Type B pancreatic cell (in vitro differentiated cells): ENCODE measurements at regions not wholly inside any gene's neighbourhood (a gene's known extent, or its start where the extent isn't known, plus 50 kb on each side); places are given as distances from the start of the nearest gene placed in this dataset.

Experiments
- DNase-seq: peaks from one replicate; pipeline ENCODE4 v3.0.0; 2021; ENCODE audit warnings: mixed read lengths; ENCODE audit not compliant: unreplicated experiment; ENCODE audit errors: extremely low spot score
- H3K27ac Mint-ChIP-seq: 2 replicates; pipeline ENCODE4 v1.8.0; 2021; ENCODE audit warnings: mild to moderate bottlenecking, mixed read lengths
- H3K27me3 Mint-ChIP-seq: 2 replicates; pipeline ENCODE4 v1.8.0; 2021; ENCODE audit warnings: mixed read lengths
- H3K36me3 Mint-ChIP-seq: 2 replicates; pipeline ENCODE4 v1.8.0; 2021; ENCODE audit warnings: mixed read lengths
- H3K4me1 Mint-ChIP-seq: one replicate; pipeline ENCODE4 v1.8.0; 2021; ENCODE audit warnings: mixed read lengths; ENCODE audit not compliant: unreplicated experiment
- H3K4me3 Mint-ChIP-seq: 2 replicates; pipeline ENCODE4 v1.8.0; 2021; ENCODE audit warnings: mild to moderate bottlenecking, mixed read lengths
- H3K9me3 Mint-ChIP-seq: 2 replicates; pipeline ENCODE4 v1.8.0; 2021; ENCODE audit warnings: mixed read lengths
- TF ChIP-seq, protein P1 (sequence below): fragments of 200-600 bp; sonication (generic); conservative IDR thresholded peaks from 2 replicates; pipeline ENCODE4 v1.5.0; 2021; ENCODE audit warnings: antibody characterized with exemption, mild to moderate bottlenecking

DNA sequence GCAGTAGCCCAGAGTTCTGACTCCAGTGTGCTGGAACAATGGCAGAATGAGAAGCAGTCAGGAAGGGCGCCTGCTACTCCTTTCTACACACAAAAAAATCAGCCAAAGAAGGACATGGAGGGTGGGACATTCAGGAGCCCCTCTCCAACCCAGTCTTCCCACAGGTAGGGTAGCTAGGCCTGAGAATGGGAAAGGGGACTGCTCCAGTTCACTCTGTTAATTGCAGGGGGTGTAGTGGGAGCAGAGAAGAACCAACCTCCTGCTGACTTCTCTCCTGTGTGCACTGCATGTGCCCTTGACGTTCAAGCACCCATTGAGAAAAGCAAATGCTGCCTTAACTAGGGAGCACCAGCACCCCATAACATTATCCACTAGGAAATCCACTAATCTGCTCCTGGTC lies 119.1 kb upstream of the IRX6 start:
- Mint-ChIP-seq H3K27ac (no peak overlapping the region), H3K9me3 (no peaks in the 10 kb centered on the region), H3K4me1 (no peaks in the 10 kb centered on the region), H3K36me3 (no peaks in the 10 kb centered on the region), H3K4me3 (no peak overlapping the region), H3K27me3 (peaks cover 15% of the 10 kb centered on the region)
- TF ChIP-seq, protein P1, sequence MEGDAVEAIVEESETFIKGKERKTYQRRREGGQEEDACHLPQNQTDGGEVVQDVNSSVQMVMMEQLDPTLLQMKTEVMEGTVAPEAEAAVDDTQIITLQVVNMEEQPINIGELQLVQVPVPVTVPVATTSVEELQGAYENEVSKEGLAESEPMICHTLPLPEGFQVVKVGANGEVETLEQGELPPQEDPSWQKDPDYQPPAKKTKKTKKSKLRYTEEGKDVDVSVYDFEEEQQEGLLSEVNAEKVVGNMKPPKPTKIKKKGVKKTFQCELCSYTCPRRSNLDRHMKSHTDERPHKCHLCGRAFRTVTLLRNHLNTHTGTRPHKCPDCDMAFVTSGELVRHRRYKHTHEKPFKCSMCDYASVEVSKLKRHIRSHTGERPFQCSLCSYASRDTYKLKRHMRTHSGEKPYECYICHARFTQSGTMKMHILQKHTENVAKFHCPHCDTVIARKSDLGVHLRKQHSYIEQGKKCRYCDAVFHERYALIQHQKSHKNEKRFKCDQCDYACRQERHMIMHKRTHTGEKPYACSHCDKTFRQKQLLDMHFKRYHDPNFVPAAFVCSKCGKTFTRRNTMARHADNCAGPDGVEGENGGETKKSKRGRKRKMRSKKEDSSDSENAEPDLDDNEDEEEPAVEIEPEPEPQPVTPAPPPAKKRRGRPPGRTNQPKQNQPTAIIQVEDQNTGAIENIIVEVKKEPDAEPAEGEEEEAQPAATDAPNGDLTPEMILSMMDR, result no peak
- no peak for DNase-seq

DNA sequence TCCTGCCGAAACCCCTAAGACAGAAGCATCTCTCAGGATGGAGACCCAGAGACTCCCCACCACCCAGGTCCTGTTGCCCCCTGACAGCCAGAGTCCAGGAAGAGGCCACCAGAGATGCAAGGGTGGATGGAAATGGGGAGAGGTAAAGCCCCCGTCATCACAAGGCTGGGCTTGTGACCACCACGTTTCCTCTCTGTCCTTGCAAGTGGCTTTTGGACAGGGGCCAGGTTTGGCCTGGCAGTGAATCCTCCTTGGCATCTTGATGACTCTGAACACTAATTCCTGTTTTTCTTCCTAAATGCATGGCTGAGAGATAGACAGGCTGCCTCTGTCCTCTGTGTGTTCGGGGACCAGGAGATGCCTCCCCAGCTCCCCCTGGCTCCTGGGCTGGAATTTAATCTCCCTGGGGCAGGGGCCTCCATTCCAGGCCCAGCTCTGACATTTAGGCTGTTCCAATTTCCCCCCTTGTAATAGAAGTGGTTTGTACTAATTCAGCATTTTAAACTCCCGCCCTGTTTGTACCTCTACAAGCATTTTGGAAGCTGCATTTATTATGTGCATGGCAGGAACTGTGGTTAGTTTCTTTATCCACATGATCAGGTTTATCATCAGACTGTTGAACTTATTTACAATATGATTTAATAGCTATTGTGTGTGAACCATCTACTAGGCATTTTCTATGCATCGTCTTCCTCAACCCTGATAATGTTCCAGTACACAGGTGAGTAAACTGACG lies 116.1 kb upstream of the IRX6 start:
- Mint-ChIP-seq H3K4me1 (no peaks in the 10 kb centered on the region), H3K9me3 (no peaks in the 10 kb centered on the region), H3K27ac (no peak overlapping the region), H3K4me3 (no peak overlapping the region), H3K27me3 (peaks cover 15% of the 10 kb centered on the region), H3K36me3 (no peaks in the 10 kb centered on the region)
- TF ChIP-seq, protein P1, result no peak
- DNase-seq, result no peak

DNA sequence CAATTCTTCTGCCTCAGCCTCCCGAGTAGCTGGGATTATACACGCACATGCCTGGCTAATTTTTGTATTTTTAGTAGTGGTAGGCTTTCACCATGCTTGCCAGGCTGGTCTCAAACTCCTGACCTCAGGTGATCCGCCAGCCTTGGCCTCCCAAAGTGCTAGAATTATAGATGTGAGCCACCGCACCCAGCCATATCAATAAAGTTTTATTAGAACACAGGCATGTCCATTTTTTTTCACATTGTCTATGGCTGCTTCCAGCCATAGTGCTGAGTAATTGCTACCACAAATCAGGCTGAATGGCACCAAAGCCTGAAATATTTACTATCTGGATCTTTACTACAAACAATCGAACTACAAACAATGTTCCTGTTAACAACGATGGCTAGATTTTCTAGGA lies 114.4 kb upstream of the IRX6 start:
- TF ChIP-seq, protein P1, result no peak
- Mint-ChIP-seq H3K27me3 (peaks cover 23% of the 10 kb centered on the region), H3K4me1 (no peaks in the 10 kb centered on the region), H3K27ac (no peak overlapping the region), H3K36me3 (no peaks in the 10 kb centered on the region), H3K9me3 (no peaks in the 10 kb centered on the region), H3K4me3 (no peak overlapping the region)
- DNase-seq, result no peak

DNA sequence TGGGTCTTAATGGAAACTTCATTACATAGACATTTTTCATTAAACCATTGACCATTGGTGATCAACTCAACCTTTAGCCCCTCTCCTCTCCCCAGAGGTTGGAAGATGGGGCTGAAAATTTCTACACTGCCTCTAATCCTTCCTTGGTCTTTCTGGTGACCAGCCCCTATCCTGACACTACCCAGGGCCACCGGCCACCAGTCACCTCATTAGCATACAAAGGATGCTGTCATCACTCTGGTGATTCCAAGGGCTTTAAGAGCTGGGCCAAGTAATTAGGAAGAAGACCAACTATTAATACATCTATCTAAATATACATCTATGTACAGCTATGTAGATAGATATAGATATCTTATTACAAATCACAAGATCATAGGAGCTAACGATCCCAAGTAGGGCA lies 111.2 kb upstream of the IRX6 start:
- Mint-ChIP-seq H3K27ac (no peak overlapping the region), H3K9me3 (no peaks in the 10 kb centered on the region), H3K4me3 (no peak overlapping the region), H3K4me1 (no peaks in the 10 kb centered on the region), H3K36me3 (no peaks in the 10 kb centered on the region), H3K27me3 (peaks cover 26% of the 10 kb centered on the region)
- TF ChIP-seq, protein P1, result no peak
- DNase-seq, result no peak

DNA sequence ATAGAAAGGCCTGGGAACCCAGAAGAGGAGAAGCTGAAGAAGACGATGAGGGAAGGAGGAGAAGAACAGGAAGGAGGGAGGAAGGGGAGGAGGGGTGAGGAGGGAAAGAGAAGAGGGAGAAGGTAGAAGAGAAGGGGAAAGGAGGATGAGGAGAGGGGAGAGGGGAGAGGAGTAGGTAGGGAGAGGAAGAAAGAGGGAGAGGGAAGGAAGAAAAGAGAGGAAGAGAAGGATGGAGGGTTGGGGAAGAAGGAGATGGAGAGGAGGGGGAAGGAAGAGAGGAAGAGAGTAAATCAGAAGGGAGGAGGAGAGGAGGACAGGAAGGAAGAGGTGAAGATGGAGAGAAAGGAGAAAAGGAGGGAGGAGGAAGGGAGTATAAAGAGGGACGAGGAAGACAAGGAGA lies 109.6 kb upstream of the IRX6 start:
- no peaks in the 10 kb centered on the region for H3K9me3 Mint-ChIP-seq
- no peaks in the 10 kb centered on the region for H3K36me3 Mint-ChIP-seq
- no peak for DNase-seq
- TF ChIP-seq, protein P1, result no peak
- no peak overlapping the region for H3K27ac Mint-ChIP-seq
- H3K4me3 Mint-ChIP-seq, result no peak overlapping the region
- peaks cover 33% of the 10 kb centered on the region for H3K27me3 Mint-ChIP-seq
- no peaks in the 10 kb centered on the region for H3K4me1 Mint-ChIP-seq
